GM12873 (cell line): ENCODE measurements at regions not wholly inside any gene's neighbourhood (a gene's known extent, or its start where the extent isn't known, plus 50 kb on each side); places are given as distances from the start of the nearest gene placed in this dataset.

ENCODE experiments used
- TF ChIP-seq, protein P1 (sequence below): IDR thresholded peaks from 2 replicates; pipeline ENCODE4 v1.5.1; 2012; ENCODE audit warnings: low read depth, mild to moderate bottlenecking, moderate library complexity, low read length, control low read depth; ENCODE audit not compliant: insufficient read depth; ENCODE audit errors: missing control alignments

DNA sequence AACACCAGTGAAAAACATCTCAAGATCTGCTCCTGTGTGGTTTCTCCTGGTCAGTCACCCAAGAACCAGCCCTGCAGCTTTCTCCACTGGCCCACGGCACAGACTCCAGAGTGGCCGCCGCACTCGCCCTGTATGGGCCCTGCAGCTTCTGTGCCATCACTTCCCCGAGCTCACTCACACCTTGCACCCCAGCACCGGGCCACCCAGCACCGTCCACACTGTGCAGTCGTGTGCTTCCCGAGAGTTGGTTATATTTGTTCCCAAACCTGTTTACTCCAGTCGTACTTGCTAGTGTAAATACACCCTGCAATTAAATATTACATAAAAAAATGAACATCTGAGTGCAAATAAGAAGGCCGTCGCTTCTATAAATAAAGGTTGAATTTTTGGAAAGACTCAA, 341.7 kb downstream of the CDH26 start:
- TF ChIP-seq, protein P1, sequence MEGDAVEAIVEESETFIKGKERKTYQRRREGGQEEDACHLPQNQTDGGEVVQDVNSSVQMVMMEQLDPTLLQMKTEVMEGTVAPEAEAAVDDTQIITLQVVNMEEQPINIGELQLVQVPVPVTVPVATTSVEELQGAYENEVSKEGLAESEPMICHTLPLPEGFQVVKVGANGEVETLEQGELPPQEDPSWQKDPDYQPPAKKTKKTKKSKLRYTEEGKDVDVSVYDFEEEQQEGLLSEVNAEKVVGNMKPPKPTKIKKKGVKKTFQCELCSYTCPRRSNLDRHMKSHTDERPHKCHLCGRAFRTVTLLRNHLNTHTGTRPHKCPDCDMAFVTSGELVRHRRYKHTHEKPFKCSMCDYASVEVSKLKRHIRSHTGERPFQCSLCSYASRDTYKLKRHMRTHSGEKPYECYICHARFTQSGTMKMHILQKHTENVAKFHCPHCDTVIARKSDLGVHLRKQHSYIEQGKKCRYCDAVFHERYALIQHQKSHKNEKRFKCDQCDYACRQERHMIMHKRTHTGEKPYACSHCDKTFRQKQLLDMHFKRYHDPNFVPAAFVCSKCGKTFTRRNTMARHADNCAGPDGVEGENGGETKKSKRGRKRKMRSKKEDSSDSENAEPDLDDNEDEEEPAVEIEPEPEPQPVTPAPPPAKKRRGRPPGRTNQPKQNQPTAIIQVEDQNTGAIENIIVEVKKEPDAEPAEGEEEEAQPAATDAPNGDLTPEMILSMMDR: no peak

DNA sequence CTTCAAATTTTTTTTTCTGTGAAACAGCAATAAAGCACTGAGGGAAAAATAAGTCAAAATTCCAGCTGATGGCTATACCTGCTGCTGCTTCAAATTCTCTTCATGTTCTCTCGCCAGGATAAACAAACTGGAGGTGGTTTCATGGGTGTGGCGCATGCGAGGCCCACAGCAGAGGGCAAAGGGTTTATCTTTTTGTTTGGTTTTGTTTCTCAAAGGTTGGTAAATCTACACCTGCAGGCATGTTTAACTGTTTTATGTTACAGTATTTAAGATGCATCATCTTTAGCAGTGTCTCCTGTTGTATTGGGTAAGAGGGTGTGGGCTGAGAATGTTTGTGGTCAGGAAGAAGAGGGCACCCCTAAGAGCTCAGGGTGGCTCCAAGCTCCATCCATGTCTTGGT, 342.2 kb downstream of the CDH26 start:
- TF ChIP-seq, protein P1: no peak

DNA sequence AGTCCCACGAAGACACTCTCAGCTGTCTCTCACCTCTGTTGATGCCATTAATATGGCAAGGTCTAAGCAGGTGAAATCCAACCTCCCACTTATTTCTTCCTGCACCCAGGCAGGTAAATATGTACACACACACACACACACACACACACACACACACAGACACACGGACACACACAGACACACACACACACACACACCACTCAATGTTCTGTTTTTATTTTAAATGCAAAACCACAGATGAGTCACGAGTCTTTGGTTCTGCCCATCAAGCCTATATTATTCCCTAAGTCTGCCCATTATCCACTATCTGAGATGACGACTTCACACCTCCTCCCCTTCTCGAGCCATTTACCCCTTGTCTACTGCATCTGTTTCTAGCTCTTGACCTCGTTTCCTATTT, 344.7 kb downstream of the CDH26 start:
- TF ChIP-seq, protein P1: no peak

DNA sequence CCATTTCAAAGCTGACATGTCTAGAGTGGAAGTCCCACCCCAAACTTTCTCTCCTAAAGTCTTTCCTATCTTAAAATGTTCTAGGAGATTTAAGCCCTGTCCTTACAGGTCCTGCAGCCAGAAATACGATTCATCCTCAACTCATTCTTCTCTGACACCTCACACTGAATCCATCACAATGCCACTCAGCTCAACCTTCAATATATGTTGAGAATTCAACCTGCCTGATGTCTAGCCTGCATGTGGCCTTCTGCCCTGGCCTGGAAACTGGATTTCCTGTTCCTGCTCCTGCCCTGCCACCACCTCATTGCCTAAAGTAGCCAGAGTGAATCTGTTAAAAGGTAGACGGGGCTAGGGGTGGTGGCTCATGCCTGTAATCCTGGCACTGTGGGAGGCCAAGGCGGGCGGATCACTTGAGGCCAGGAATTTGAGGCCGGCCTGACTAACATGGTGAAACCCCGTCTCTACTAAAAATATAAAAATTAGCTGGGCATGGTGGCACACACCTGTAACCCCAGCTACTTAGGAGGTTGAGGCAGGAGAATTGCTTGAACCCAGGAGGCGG, 345.9 kb downstream of the CDH26 start:
- TF ChIP-seq, protein P1: no peak

DNA sequence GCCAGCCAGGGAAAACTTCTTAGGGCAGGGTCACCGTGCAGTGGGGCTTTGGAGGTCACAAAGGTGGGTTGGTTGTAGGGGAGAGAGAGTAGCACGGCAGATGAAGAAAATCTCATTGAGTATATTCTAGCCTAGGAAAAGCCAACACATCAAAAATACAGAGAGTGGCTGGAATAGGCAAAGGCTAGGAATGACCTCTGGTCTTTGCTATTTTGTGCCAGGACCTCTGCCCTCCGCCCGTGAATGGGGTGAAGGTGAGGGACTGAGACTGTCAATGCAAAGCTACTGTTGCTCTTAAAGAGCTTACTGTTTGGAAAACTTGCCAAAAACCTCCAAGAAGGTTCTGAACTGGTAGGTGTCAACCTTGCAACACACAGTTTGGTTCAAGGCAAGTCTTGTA, 346.7 kb downstream of the CDH26 start:
- TF ChIP-seq, protein P1: no peak

DNA sequence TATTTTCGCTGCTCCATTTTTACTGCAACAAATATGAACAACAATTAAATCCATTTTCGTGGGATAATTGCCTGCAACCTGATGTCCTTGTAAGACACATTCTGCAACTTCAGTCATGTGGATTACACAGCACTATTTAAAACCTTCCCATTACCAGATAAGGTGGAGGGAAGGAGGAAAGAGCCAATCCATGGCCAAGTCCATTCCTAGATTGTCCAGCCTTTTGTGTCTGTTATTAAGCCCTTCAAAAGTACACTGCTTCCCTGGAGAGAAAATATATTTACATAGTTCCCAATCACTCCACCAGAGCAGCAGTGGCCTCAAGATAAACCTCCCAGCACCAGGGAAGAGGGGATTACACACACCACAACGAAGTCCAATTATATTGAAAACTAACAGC, 347.9 kb downstream of the CDH26 start:
- TF ChIP-seq, protein P1: no peak

DNA sequence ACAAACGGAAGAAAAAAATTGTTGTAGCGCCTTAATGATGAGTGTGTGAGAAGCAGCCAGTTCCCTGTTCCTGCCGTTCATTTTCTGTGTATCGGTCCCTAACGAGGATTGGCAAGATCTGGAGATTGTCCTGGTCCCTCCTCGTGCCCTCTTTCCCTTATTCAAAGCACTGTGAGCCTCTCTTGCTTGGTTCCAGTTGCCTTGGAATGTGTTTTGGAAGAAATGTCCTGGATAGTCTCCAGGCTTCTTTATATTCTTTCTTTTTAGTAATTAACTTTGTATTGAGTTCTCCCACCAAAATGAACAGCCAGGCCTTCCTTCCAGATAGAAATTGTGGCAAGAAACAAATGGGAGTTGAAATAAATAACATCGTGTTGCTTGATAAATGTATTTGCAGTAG, 348.3 kb downstream of the CDH26 start:
- TF ChIP-seq, protein P1: no peak
